HG03575 (cell line): ENCODE measurements at regions not wholly inside any gene's neighbourhood (a gene's known extent, or its start where the extent isn't known, plus 50 kb on each side); places are given as distances from the start of the nearest gene placed in this dataset.

ENCODE experiments used
- ATAC-seq: cut with Tn5 transposase; IDR thresholded peaks from one replicate; pipeline ENCODE4 v1.9.1; 2021; ENCODE audit not compliant: unreplicated experiment, insufficient number of reproducible peaks, low FRiP score; ENCODE audit errors: extremely low read depth

GRCh38 chr6:17047889-17048288 is 54.0 kb upstream of the STMND1 start:
- ATAC-seq = no peak

- no peak for ATAC-seq
Measured at GRCh38 chr6:17045581-17046322, 56.1 kb upstream of the STMND1 start.

GRCh38 chr6:17043148-17043522 is 58.7 kb upstream of the STMND1 start:
- no peak for ATAC-seq

GRCh38 chr6:17042422-17043147 is 59.3 kb upstream of the STMND1 start:
- ATAC-seq = no peak

GRCh38 chr6:17039266-17039665 is 62.6 kb upstream of the STMND1 start:
- ATAC-seq = no peak

GRCh38 chr6:17038316-17038715 is 63.5 kb upstream of the STMND1 start:
- ATAC-seq = no peak

GRCh38 chr6:17036065-17036393 is 65.8 kb upstream of the STMND1 start:
- ATAC-seq = no peak

GRCh38 chr6:17035257-17036064 is 66.4 kb upstream of the STMND1 start:
- no peak for ATAC-seq

GRCh38 chr6:17033746-17034145 is 68.1 kb upstream of the STMND1 start:
- ATAC-seq = no peak

GRCh38 chr6:17032988-17033634 is 68.7 kb upstream of the STMND1 start:
- no peak for ATAC-seq

GRCh38 chr6:17032590-17032987 is 69.3 kb upstream of the STMND1 start:
- ATAC-seq = no peak

- ATAC-seq = no peak
Measured at GRCh38 chr6:17031961-17032360, 69.9 kb upstream of the STMND1 start.

- no peak for ATAC-seq
Measured at GRCh38 chr6:17027441-17027840, 74.4 kb upstream of the STMND1 start.

GRCh38 chr6:17022604-17023003 is 79.2 kb upstream of the STMND1 start:
- no peak for ATAC-seq

- ATAC-seq = no peak
Measured at GRCh38 chr6:17021539-17021889, 80.3 kb upstream of the STMND1 start.

- no peak for ATAC-seq
Measured at GRCh38 chr6:17020889-17021538, 80.8 kb upstream of the STMND1 start.

GRCh38 chr6:17018425-17018824 is 83.4 kb upstream of the STMND1 start:
- ATAC-seq = no peak

- no peak for ATAC-seq
Measured at GRCh38 chr6:17017416-17017815, 84.4 kb upstream of the STMND1 start.
